ENCODE measurements at regions not wholly inside any gene's neighbourhood (a gene's known extent, or its start where the extent isn't known, plus 50 kb on each side); places are given as distances from the start of the nearest gene placed in this dataset.
"Not testable (repeated sequence)": the region's sequence is repeated elsewhere in the genome, so short reads cannot be mapped to it uniquely, and the experiment has no call there.

- peak in 1 of 5 donors; percentile 45 for DNase-seq
These were observed 262.5 kb upstream of the B3GALT2 start for GRCh38 chr1:193448682-193449461.

GRCh38 chr1:193443886-193444285 lies 257.5 kb upstream of the B3GALT2 start:
- DNase-seq, result no peak

GRCh38 chr1:193438771-193439170 lies 252.4 kb upstream of the B3GALT2 start:
- DNase-seq, result no peak

- DNase-seq, result no peak
These were observed 251.9 kb upstream of the B3GALT2 start for GRCh38 chr1:193438312-193438711.

- DNase-seq, result peak in 1 of 5 donors; percentile 32
These were observed 251.4 kb upstream of the B3GALT2 start for GRCh38 chr1:193437785-193438184.

- not testable (repeated sequence) for DNase-seq
These were observed 250.9 kb upstream of the B3GALT2 start for GRCh38 chr1:193437333-193437732.

- no peak for DNase-seq
These were observed 249.4 kb upstream of the B3GALT2 start for GRCh38 chr1:193435781-193436180.

- no peak for DNase-seq
These were observed 247.9 kb upstream of the B3GALT2 start for GRCh38 chr1:193434319-193434718.

GRCh38 chr1:193433599-193433998 lies 247.2 kb upstream of the B3GALT2 start:
- no peak for DNase-seq

- DNase-seq, result no peak
These were observed 246.7 kb upstream of the B3GALT2 start for GRCh38 chr1:193432979-193433587.

GRCh38 chr1:193431265-193431977 lies 245.0 kb upstream of the B3GALT2 start:
- no peak for DNase-seq

- DNase-seq, result no peak
These were observed 241.1 kb upstream of the B3GALT2 start for GRCh38 chr1:193427524-193427923.

GRCh38 chr1:193426061-193426460 lies 239.6 kb upstream of the B3GALT2 start:
- DNase-seq, result no peak

GRCh38 chr1:193421487-193421886 lies 235.1 kb upstream of the B3GALT2 start:
- DNase-seq, result no peak

- no peak for DNase-seq
These were observed 232.9 kb upstream of the B3GALT2 start for GRCh38 chr1:193419295-193419694.

GRCh38 chr1:193418745-193419058 lies 232.3 kb upstream of the B3GALT2 start:
- no peak for DNase-seq

- peak in 1 of 5 donors; percentile 67 for DNase-seq
These were observed 231.7 kb upstream of the B3GALT2 start for GRCh38 chr1:193417945-193418744.

GRCh38 chr1:193417403-193417802 lies 231.0 kb upstream of the B3GALT2 start:
- no peak for DNase-seq

- no peak for DNase-seq
These were observed 230.0 kb upstream of the B3GALT2 start for GRCh38 chr1:193416226-193417024.

GRCh38 chr1:193415256-193415655 lies 228.8 kb upstream of the B3GALT2 start:
- DNase-seq, result no peak

GRCh38 chr1:193413376-193413775 lies 227.0 kb upstream of the B3GALT2 start:
- DNase-seq, result no peak

- peak in 1 of 5 donors; percentile 31 for DNase-seq
These were observed 226.3 kb upstream of the B3GALT2 start for GRCh38 chr1:193412748-193413147.
